SK-N-SH (cell line): ENCODE measurements at regions not wholly inside any gene's neighbourhood (a gene's known extent, or its start where the extent isn't known, plus 50 kb on each side); places are given as distances from the start of the nearest gene placed in this dataset.
"Not testable (repeated sequence)": the region's sequence is repeated elsewhere in the genome, so short reads cannot be mapped to it uniquely, and the experiment has no call there.

Source experiments
- CTCF ChIA-PET: fragments of 300-600, 350-600 bp; formaldehyde crosslinking; extraction: SDS; loops from one replicate; lab custom pipeline; 2021; lab: Yijun Ruan, JAX
- POLR2A ChIA-PET: fragments of 350-600 bp; sonication (Branson Sonifier 250); formaldehyde crosslinking; extraction: SDS; loops from one replicate; lab custom pipeline; 2020; ENCODE audit warnings: antibody characterized with exemption, inconsistent platforms; lab: Yijun Ruan, JAX
- DNase-seq: peaks from one replicate; pipeline ENCODE4 v3.0.0; 2012
- H2AFZ ChIP-seq: fragments of 200-600 bp; sonication (generic); 2 replicates; pipeline ENCODE4 v1.8.1; 2016; ENCODE audit warnings: antibody characterized with exemption, mild to moderate bottlenecking, low read depth
- H3F3A ChIP-seq: fragments of 200-600 bp; sonication (generic); replicated peaks from 2 replicates; pipeline ENCODE3; 2016; ENCODE audit warnings: antibody characterized with exemption, mild to moderate bottlenecking; ENCODE audit not compliant: insufficient read depth
- H3K27ac ChIP-seq, 2 experiments: fragments of 200-500 bp in 1 of 2; fragments of 200-600 bp in 1 of 2; sonication (Bioruptor generic) in 1 of 2; sonication (generic), shearing (Covaris generic) in 1 of 2; 2 replicates each; pipeline versions ENCODE4 v1.5.1 to v1.6.1; 2014 to 2016; ENCODE audit warnings: low read depth in 2 of 2, inconsistent platforms in 1 of 2, low read length in 1 of 2, mild to moderate bottlenecking in 1 of 2, mixed read lengths in 1 of 2
- H3K27me3 ChIP-seq: fragments of 200-600 bp; sonication (generic), shearing (Covaris generic); 2 replicates; pipeline ENCODE4 v1.6.1; 2016; ENCODE audit warnings: mixed run types; ENCODE audit not compliant: insufficient read depth
- H3K36me3 ChIP-seq, 2 experiments: fragments of 200-500 bp in 1 of 2; fragments of 200-600 bp in 1 of 2; sonication (Bioruptor generic) in 1 of 2; sonication (generic) in 1 of 2; replicated peaks in 1 of 2; 2 replicates each; pipeline versions ENCODE3 to v1.5.1; 2014 to 2016; ENCODE audit warnings: low read length in 1 of 2, mild to moderate bottlenecking in 1 of 2; ENCODE audit not compliant: insufficient read depth in 2 of 2, control insufficient read depth in 1 of 2
- H3K4me1 ChIP-seq, 2 experiments: fragments of 200-500 bp in 1 of 2; fragments of 200-600 bp in 1 of 2; sonication (Bioruptor generic) in 1 of 2; sonication (generic), shearing (Covaris generic) in 1 of 2; 2 replicates each; pipeline versions ENCODE4 v1.5.1 to v1.6.1; 2014 to 2016; ENCODE audit warnings: low read depth in 1 of 2, low read length in 1 of 2, mixed run types in 1 of 2; ENCODE audit not compliant: insufficient read depth in 2 of 2, control insufficient read depth in 1 of 2
- H3K4me2 ChIP-seq: fragments of 200-600 bp; sonication (generic), shearing (Covaris generic); 2 replicates; pipeline ENCODE4 v1.6.1; 2017; ENCODE audit warnings: mixed run types
- H3K4me3 ChIP-seq, 2 experiments: fragments of 200-500 bp in 1 of 2; fragments of 200-600 bp in 1 of 2; sonication (Bioruptor generic) in 1 of 2; sonication (generic), shearing (Covaris generic) in 1 of 2; 2 replicates each; pipeline versions ENCODE4 v1.5.1 to v1.8.1; 2014 to 2016; ENCODE audit warnings: low read depth in 2 of 2, inconsistent platforms in 1 of 2, low read length in 1 of 2, mild to moderate bottlenecking in 1 of 2, mixed read lengths in 1 of 2, moderate library complexity in 1 of 2
- H3K79me2 ChIP-seq: fragments of 200-600 bp; sonication (generic); 2 replicates; pipeline ENCODE4 v1.8.1; 2017; ENCODE audit warnings: mild to moderate bottlenecking; ENCODE audit not compliant: insufficient read depth
- H3K9ac ChIP-seq: fragments of 200-600 bp; sonication (generic); 2 replicates; pipeline ENCODE4 v1.6.1; 2017; ENCODE audit warnings: mixed run types
- H3K9me2 ChIP-seq: fragments of 200-600 bp; sonication (generic); 2 replicates; pipeline ENCODE4 v1.6.1; 2017; ENCODE audit warnings: mixed run types
- H3K9me3 ChIP-seq: fragments of 200-600 bp; sonication (generic); 2 replicates; pipeline ENCODE4 v1.6.1; 2017; ENCODE audit warnings: mixed run types, mild to moderate bottlenecking, moderate library complexity
- H4K20me1 ChIP-seq: fragments of 200-600 bp; sonication (generic); 2 replicates; pipeline ENCODE4 v1.6.1; 2017; ENCODE audit warnings: mild to moderate bottlenecking, mixed run types; ENCODE audit not compliant: insufficient read depth
- CHD2 ChIP-seq: fragments of 150-350 bp; IDR thresholded peaks from 2 replicates; pipeline ENCODE4 v1.6.1; 2018; ENCODE audit warnings: low read length; ENCODE audit not compliant: partially characterized antibody
- EP300 ChIP-seq, 2 experiments: IDR thresholded peaks; 2 replicates each; pipeline versions ENCODE4 v1.4.0 to v1.6.1; 2012; ENCODE audit warnings: borderline replicate concordance in 1 of 2, low read depth in 1 of 2, low read length in 1 of 2
- EZH2phosphoT487 ChIP-seq: fragments of 200-600 bp; sonication (generic); IDR thresholded peaks from 2 replicates; pipeline ENCODE4 v1.6.1; 2017; ENCODE audit warnings: low read depth, mixed run types, mild to moderate bottlenecking, antibody characterized with exemption, moderate library complexity, borderline replicate concordance
- FOSL2 ChIP-seq: IDR thresholded peaks from 2 replicates; pipeline ENCODE4 v1.4.0; 2012; ENCODE audit warnings: low read depth, mild to moderate bottlenecking, moderate library complexity, borderline replicate concordance
- FOXJ3 ChIP-seq: sonication (generic); formaldehyde crosslinking; IDR thresholded peaks from 2 replicates; pipeline ENCODE4 v1.5.1; 2020; ENCODE audit warnings: mild to moderate bottlenecking, missing genetic modification reagents
- FOXM1 ChIP-seq: IDR thresholded peaks from 2 replicates; pipeline ENCODE4 v1.4.0; 2012; ENCODE audit warnings: low read depth, mild to moderate bottlenecking
- MAX ChIP-seq: IDR thresholded peaks from 2 replicates; pipeline ENCODE4 v1.4.0; 2012; ENCODE audit warnings: low read depth
- MEF2A ChIP-seq: IDR thresholded peaks from 2 replicates; pipeline ENCODE4 v1.4.0; 2012; ENCODE audit warnings: low read depth, borderline replicate concordance
- SMC3 ChIP-seq: IDR thresholded peaks from 2 replicates; pipeline ENCODE4 v1.6.1; 2012; ENCODE audit warnings: low read depth, low read length, improper control_type of control experiment
- TAF1 ChIP-seq: IDR thresholded peaks from 2 replicates; pipeline ENCODE4 v1.6.1; 2012; ENCODE audit warnings: low read depth, mild to moderate bottlenecking, low read length, moderate library complexity, borderline replicate concordance
- TCF12 ChIP-seq: IDR thresholded peaks from 2 replicates; pipeline ENCODE4 v1.4.0; 2012
- TEAD4 ChIP-seq: IDR thresholded peaks from 2 replicates; pipeline ENCODE4 v1.4.0; 2012; ENCODE audit warnings: mild to moderate bottlenecking, borderline replicate concordance; ENCODE audit not compliant: insufficient read depth
- YY1 ChIP-seq: IDR thresholded peaks from 2 replicates; pipeline ENCODE4 v1.4.0; 2012; ENCODE audit warnings: low read depth, mild to moderate bottlenecking
- ZBTB33 ChIP-seq: IDR thresholded peaks from 2 replicates; pipeline ENCODE4 v1.4.0; 2012; ENCODE audit warnings: low read depth, borderline replicate concordance
- WGBS: methylation state at CpG from one replicate; pipeline ENCODE4 v1.1.6; 2017; ENCODE audit warnings: low lambda C conversion rate; 5-methylcytosine and 5-hydroxymethylcytosine counted together

- TF ChIP-seq ZBTB33 (no peak), SMC3 (no peak), TCF12 (no peak), FOSL2 (no peak)
- TF ChIP-seq, all 33 proteins: peak for 0
Measured at GRCh38 chr4:38534344-38535045, 129.5 kb upstream of the KLF3 start (continued).

GRCh38 chr4:38535071-38535470 lies 128.9 kb upstream of the KLF3 start:
- H3F3A ChIP-seq, DNase-seq, H3K9me2 ChIP-seq, POLR2A ChIA-PET, H3K4me2 ChIP-seq, H3K4me1 ChIP-seq, H3K36me3 ChIP-seq, H3K27ac ChIP-seq, H3K4me3 ChIP-seq, H2AFZ ChIP-seq, H3K79me2 ChIP-seq, H3K9ac ChIP-seq, H3K27me3 ChIP-seq, H4K20me1 ChIP-seq, H3K9me3 ChIP-seq: not testable (repeated sequence)
- WGBS = 58% methylated on average over 1 of the region's 1 CpG
- CTCF ChIA-PET = interaction anchor here (0.6 to 1.0 kb wide), 3 partner anchors 14 to 215 kb away, joined by 3 read pairs; no protein-coding TSS in a partner anchor

- no peak overlapping the region for H2AFZ ChIP-seq
- H3K4me3 ChIP-seq = no peak overlapping the region
- DNase-seq = no peak
- no peaks in the 10 kb centered on the region for H4K20me1 ChIP-seq
- no peaks in the 10 kb centered on the region for H3K36me3 ChIP-seq
- no peak overlapping the region for H3K4me2 ChIP-seq
- no peaks in the 10 kb centered on the region for H3K79me2 ChIP-seq
- H3K9ac ChIP-seq = no peak overlapping the region
- WGBS = 66% methylated on average over 5 of the region's 5 CpGs
- TF ChIP-seq TAF1 (no peak), YY1 (no peak), EZH2phosphoT487 (no peak), FOXM1 (no peak), TCF12 (no peak), EP300 (IDR thresholded peaks at IDR 0.05; ENCODE audit: borderline replicate concordance in 1 of 2, low read depth in 1 of 2, low read length in 1 of 2) (no peak), FOXJ3 (no peak), TEAD4 (no peak), CHD2 (no peak), MEF2A (no peak), SMC3 (no peak), MAX (no peak)
- TF ChIP-seq, all 33 proteins: peak for 0
- Histone ChIP-seq H3K9me3 (no peaks in the 10 kb centered on the region), H3K27ac (no peak overlapping the region), H3K4me1 (no peaks in the 10 kb centered on the region), H3K27me3 (no peaks in the 10 kb centered on the region; the same call in 1 of the 2 replicates), H3F3A (no peaks in the 10 kb centered on the region), H3K9me2 (no peaks in the 10 kb centered on the region)
- ChIA-PET POLR2A (no interaction called here), CTCF (interaction anchor here (1.0 kb wide), 2 partner anchors 140 to 216 kb away, joined by 3 read pairs; no protein-coding TSS in a partner anchor)
Measured at GRCh38 chr4:38535717-38536116, 128.3 kb upstream of the KLF3 start.
